ENCODE measurements at regions not wholly inside any gene's neighbourhood (a gene's known extent, or its start where the extent isn't known, plus 50 kb on each side); places are given as distances from the start of the nearest gene placed in this dataset.
"Not testable (repeated sequence)": the region's sequence is repeated elsewhere in the genome, so short reads cannot be mapped to it uniquely, and the experiment has no call there.

GRCh38 chr10:28091913-28092312 is 93.0 kb upstream of the ODAD2 start:
- ATAC-seq (no peak), DNase-seq (no peak)
- POLR2A ChIA-PET = no interaction called here
- intact Hi-C loops (cut with DNase I, micrococcal nuclease) = no loop called here
- H3K4me3 Mint-ChIP-seq = no peak overlapping the region
- CTCF ChIA-PET = no interaction called here
- peaks cover 24% of the 10 kb centered on the region for H3K36me3 Mint-ChIP-seq (ENCODE audit: low read depth)
- H3K27me3 Mint-ChIP-seq = no peaks in the 10 kb centered on the region
- H3K27ac Mint-ChIP-seq = no peak overlapping the region
- H3K4me1 Mint-ChIP-seq = peaks cover 18% of the 10 kb centered on the region
- peaks cover 3% of the 10 kb centered on the region for H3K9me3 Mint-ChIP-seq (ENCODE audit: low read depth)

- DNase-seq (no peak), ATAC-seq (no peak)
- intact Hi-C loops (cut with DNase I, micrococcal nuclease) = no loop called here
- peaks cover 38% of the 10 kb centered on the region for H3K36me3 Mint-ChIP-seq (ENCODE audit: low read depth)
- H3K27ac Mint-ChIP-seq = no peak overlapping the region
- no peak overlapping the region for H3K4me3 Mint-ChIP-seq
- H3K9me3 Mint-ChIP-seq (ENCODE audit: low read depth) = peaks cover 6% of the 10 kb centered on the region
- ChIA-PET POLR2A (no interaction called here), CTCF (interaction anchor here (1.2 kb wide), 1 partner anchor 12 kb away, joined by 3 read pairs; no protein-coding TSS in a partner anchor)
- no peaks in the 10 kb centered on the region for H3K27me3 Mint-ChIP-seq
- peaks cover 18% of the 10 kb centered on the region for H3K4me1 Mint-ChIP-seq
Measured at GRCh38 chr10:28090506-28090905, 91.6 kb upstream of the ODAD2 start.

- Mint-ChIP-seq H3K36me3 (ENCODE audit: low read depth) (peaks cover 46% of the 10 kb centered on the region), H3K4me3 (no peak overlapping the region), H3K27ac (peak overlapping the region; percentile 89), H3K4me1 (peaks cover 18% of the 10 kb centered on the region), H3K9me3 (ENCODE audit: low read depth) (peaks cover 6% of the 10 kb centered on the region), H3K27me3 (no peaks in the 10 kb centered on the region)
- DNase-seq = peak; percentile 31
- ATAC-seq = peak; percentile 54
- ChIA-PET POLR2A (interaction anchor here (0.7 kb wide), 1 partner anchor 586 kb away, joined by 3 read pairs; no protein-coding TSS in a partner anchor), CTCF (interaction anchor here (1.2 kb wide), 1 partner anchor 11 kb away, joined by 3 read pairs; no protein-coding TSS in a partner anchor)
- intact Hi-C loops (cut with DNase I, micrococcal nuclease) = loop anchor here in 1 of 2 experiments (2.0 to 5.0 kb wide), 4 partner anchors 89 to 347 kb away; no protein-coding TSS in a partner anchor
Measured at GRCh38 chr10:28089467-28089866, 90.6 kb upstream of the ODAD2 start.

- DNase-seq (peak; percentile 22), ATAC-seq (peak; percentile 90)
- Mint-ChIP-seq H3K4me1 (peaks cover 18% of the 10 kb centered on the region), H3K9me3 (ENCODE audit: low read depth) (peaks cover 6% of the 10 kb centered on the region), H3K27ac (peak overlapping the region; percentile 95), H3K27me3 (no peaks in the 10 kb centered on the region), H3K4me3 (no peak overlapping the region), H3K36me3 (ENCODE audit: low read depth) (peaks cover 46% of the 10 kb centered on the region)
- ChIA-PET POLR2A (no interaction called here), CTCF (interaction anchor here (0.6 kb wide), 1 partner anchor 315 kb away, joined by 3 read pairs; no protein-coding TSS in a partner anchor)
- intact Hi-C loops (cut with DNase I, micrococcal nuclease) = loop anchor here in 1 of 2 experiments (2.0 to 5.0 kb wide), 4 partner anchors 91 to 346 kb away; no protein-coding TSS in a partner anchor
Measured at GRCh38 chr10:28087661-28088351, 88.9 kb upstream of the ODAD2 start.

GRCh38 chr10:28085760-28086159 is 86.9 kb upstream of the ODAD2 start:
- CTCF ChIA-PET; H3K27ac Mint-ChIP-seq; DNase-seq; H3K4me3 Mint-ChIP-seq; POLR2A ChIA-PET; H3K27me3 Mint-ChIP-seq; ATAC-seq; H3K9me3 Mint-ChIP-seq (ENCODE audit: low read depth): not testable (repeated sequence)
- Mint-ChIP-seq H3K36me3 (ENCODE audit: low read depth) (peaks cover 48% of the 10 kb centered on the region), H3K4me1 (peaks cover 18% of the 10 kb centered on the region)
- intact Hi-C loops (cut with DNase I, micrococcal nuclease) = loop anchor here in 1 of 2 experiments (5.0 kb wide), 3 partner anchors 157 to 343 kb away; no protein-coding TSS in a partner anchor

GRCh38 chr10:28082885-28083284 is 84.0 kb upstream of the ODAD2 start:
- intact Hi-C loops (cut with DNase I, micrococcal nuclease) = no loop called here
- H3K4me1 Mint-ChIP-seq = peaks cover 8% of the 10 kb centered on the region
- no peak overlapping the region for H3K27ac Mint-ChIP-seq
- peaks cover 4% of the 10 kb centered on the region for H3K9me3 Mint-ChIP-seq (ENCODE audit: low read depth)
- no peak for DNase-seq
- peaks cover 44% of the 10 kb centered on the region for H3K36me3 Mint-ChIP-seq (ENCODE audit: low read depth)
- CTCF ChIA-PET = no interaction called here
- POLR2A ChIA-PET = no interaction called here
- ATAC-seq = no peak
- H3K4me3 Mint-ChIP-seq = no peak overlapping the region
- H3K27me3 Mint-ChIP-seq = no peaks in the 10 kb centered on the region

- Mint-ChIP-seq H3K36me3 (ENCODE audit: low read depth) (peaks cover 44% of the 10 kb centered on the region), H3K4me1 (peaks cover 7% of the 10 kb centered on the region), H3K9me3 (ENCODE audit: low read depth) (peaks cover 4% of the 10 kb centered on the region), H3K27me3 (no peaks in the 10 kb centered on the region), H3K4me3 (no peak overlapping the region), H3K27ac (no peak overlapping the region)
- intact Hi-C loops (cut with DNase I, micrococcal nuclease) = no loop called here
- CTCF ChIA-PET = no interaction called here
- POLR2A ChIA-PET = no interaction called here
- ATAC-seq (no peak), DNase-seq (no peak)
Measured at GRCh38 chr10:28082316-28082715, 83.4 kb upstream of the ODAD2 start.

- CTCF ChIA-PET = interaction anchor here (0.5 to 1.4 kb wide), 3 partner anchors 9 to 604 kb away, joined by 3 to 4 read pairs (median 3); no protein-coding TSS in a partner anchor
- POLR2A ChIA-PET = no interaction called here
- H3K9me3 Mint-ChIP-seq (ENCODE audit: low read depth) = no peaks in the 10 kb centered on the region
- DNase-seq (no peak), ATAC-seq (peak; percentile 77)
- H3K27ac Mint-ChIP-seq = peak overlapping the region; percentile 21
- H3K4me1 Mint-ChIP-seq = peaks cover 7% of the 10 kb centered on the region
- H3K27me3 Mint-ChIP-seq = no peaks in the 10 kb centered on the region
- intact Hi-C loops (cut with DNase I, micrococcal nuclease) = no loop called here
- H3K4me3 Mint-ChIP-seq = peak overlapping the region; percentile 10
- H3K36me3 Mint-ChIP-seq (ENCODE audit: low read depth) = peaks cover 27% of the 10 kb centered on the region
Measured at GRCh38 chr10:28077889-28078288, 79.0 kb upstream of the ODAD2 start.

GRCh38 chr10:28075424-28075823 is 76.5 kb upstream of the ODAD2 start:
- ATAC-seq = no peak
- DNase-seq = no peak
- peaks cover 7% of the 10 kb centered on the region for H3K4me1 Mint-ChIP-seq
- intact Hi-C loops (cut with DNase I, micrococcal nuclease) = no loop called here
- no peak overlapping the region for H3K27ac Mint-ChIP-seq
- CTCF ChIA-PET = no interaction called here
- no peaks in the 10 kb centered on the region for H3K27me3 Mint-ChIP-seq
- H3K9me3 Mint-ChIP-seq (ENCODE audit: low read depth) = no peaks in the 10 kb centered on the region
- POLR2A ChIA-PET = no interaction called here
- peaks cover 28% of the 10 kb centered on the region for H3K36me3 Mint-ChIP-seq (ENCODE audit: low read depth)
- no peak overlapping the region for H3K4me3 Mint-ChIP-seq

- intact Hi-C loops (cut with DNase I, micrococcal nuclease) = no loop called here
- DNase-seq (no peak), ATAC-seq (no peak)
- Mint-ChIP-seq H3K27me3 (no peaks in the 10 kb centered on the region), H3K27ac (no peak overlapping the region), H3K4me3 (no peak overlapping the region), H3K9me3 (ENCODE audit: low read depth) (no peaks in the 10 kb centered on the region), H3K36me3 (ENCODE audit: low read depth) (peaks cover 21% of the 10 kb centered on the region), H3K4me1 (peaks cover 1% of the 10 kb centered on the region)
- ChIA-PET CTCF (interaction anchor here (0.7 kb wide), 1 partner anchor 23 kb away, joined by 3 read pairs; no protein-coding TSS in a partner anchor), POLR2A (no interaction called here)
Measured at GRCh38 chr10:28072573-28072972, 73.7 kb upstream of the ODAD2 start.

- H3K9me3 Mint-ChIP-seq (ENCODE audit: low read depth) = no peaks in the 10 kb centered on the region
- peaks cover 23% of the 10 kb centered on the region for H3K36me3 Mint-ChIP-seq (ENCODE audit: low read depth)
- intact Hi-C loops (cut with DNase I, micrococcal nuclease) = no loop called here
- no peaks in the 10 kb centered on the region for H3K4me1 Mint-ChIP-seq
- no peak for DNase-seq
- ChIA-PET CTCF (no interaction called here), POLR2A (no interaction called here)
- no peak overlapping the region for H3K27ac Mint-ChIP-seq
- ATAC-seq = no peak
- H3K4me3 Mint-ChIP-seq = no peak overlapping the region
- H3K27me3 Mint-ChIP-seq = no peaks in the 10 kb centered on the region
Measured at GRCh38 chr10:28060031-28060607, 61.2 kb upstream of the ODAD2 start.

GRCh38 chr10:28058746-28059145 is 59.9 kb upstream of the ODAD2 start:
- POLR2A ChIA-PET = no interaction called here
- Mint-ChIP-seq H3K27me3 (no peaks in the 10 kb centered on the region), H3K4me3 (no peak overlapping the region), H3K36me3 (ENCODE audit: low read depth) (peaks cover 25% of the 10 kb centered on the region), H3K4me1 (no peaks in the 10 kb centered on the region), H3K9me3 (ENCODE audit: low read depth) (no peaks in the 10 kb centered on the region), H3K27ac (no peak overlapping the region)
- no peak for ATAC-seq
- DNase-seq = no peak
- intact Hi-C loops (cut with DNase I, micrococcal nuclease) = no loop called here
- CTCF ChIA-PET = no interaction called here
